A673 (cell line): ENCODE measurements at regions not wholly inside any gene's neighbourhood (a gene's known extent, or its start where the extent isn't known, plus 50 kb on each side); places are given as distances from the start of the nearest gene placed in this dataset.

Source experiments
- BruUV-seq: library from RNA; stranded (reverse); fragments of 400-500 nt; replicated peaks from 2 replicates; lab custom pipeline; 2021; lab: Mats Ljungman, UMichigan
- CTCF ChIA-PET: fragments of 300-600 bp; sonication (Branson Sonifier 250); formaldehyde crosslinking; loops from one replicate; lab custom pipeline; 2022; ENCODE audit warnings: antibody characterized with exemption; lab: Charles Lee
- POLR2A ChIA-PET: fragments of 300-600 bp; sonication (Branson Sonifier 250); formaldehyde crosslinking; loops from one replicate; lab custom pipeline; 2022; ENCODE audit warnings: antibody characterized with exemption; ENCODE audit not compliant: low non-redundant PET; lab: Charles Lee
- DNase-seq: peaks from one replicate; pipeline ENCODE4 v3.0.0-alpha.2; 2015; ENCODE audit warnings: low spot score
- H3K27ac ChIP-seq: fragments of 200-600 bp; sonication (generic); 2 replicates; pipeline ENCODE4 v1.5.1; 2016; ENCODE audit warnings: mixed run types, low read depth, mild to moderate bottlenecking, mixed read lengths, antibody characterized with exemption, low read length; ENCODE audit not compliant: poor library complexity, severe bottlenecking
- H3K27me3 ChIP-seq: fragments of 200-600 bp; sonication (generic); replicated peaks from 2 replicates; pipeline ENCODE4 v1.6.1; 2017; ENCODE audit warnings: mixed run types, low read depth, mild to moderate bottlenecking, mixed read lengths, antibody characterized with exemption, low read length; ENCODE audit not compliant: insufficient read depth, poor library complexity
- H3K36me3 ChIP-seq: fragments of 200-600 bp; sonication (generic); 2 replicates; pipeline ENCODE4 v1.6.1; 2016; ENCODE audit warnings: mixed run types, mild to moderate bottlenecking, mixed read lengths, antibody characterized with exemption, low read length; ENCODE audit not compliant: insufficient read depth, poor library complexity, severe bottlenecking
- H3K4me1 ChIP-seq: fragments of 200-600 bp; sonication (generic); 2 replicates; pipeline ENCODE4 v1.6.1; 2017; ENCODE audit warnings: mixed run types, mild to moderate bottlenecking, mixed read lengths, antibody characterized with exemption, low read length; ENCODE audit not compliant: insufficient read depth, poor library complexity, severe bottlenecking
- H3K4me3 ChIP-seq: fragments of 200-600 bp; sonication (generic); 2 replicates; pipeline ENCODE4 v1.5.1; 2016; ENCODE audit warnings: low read depth, mixed run types, mild to moderate bottlenecking, mixed read lengths, low read length; ENCODE audit not compliant: poor library complexity, severe bottlenecking
- H3K9me3 ChIP-seq: fragments of 200-600 bp; sonication (generic); 2 replicates; pipeline ENCODE4 v1.6.1; 2016; ENCODE audit warnings: mixed run types, low read depth, mild to moderate bottlenecking, mixed read lengths, antibody characterized with exemption, low read length; ENCODE audit not compliant: poor library complexity, severe bottlenecking
- EZH2 ChIP-seq: fragments of 200-600 bp; sonication (generic); IDR thresholded peaks from 2 replicates; pipeline ENCODE4 v1.6.1; 2017; ENCODE audit warnings: borderline replicate concordance, low read depth, mild to moderate bottlenecking, mixed read lengths, antibody characterized with exemption, low read length; ENCODE audit not compliant: poor library complexity, severe bottlenecking
- intact Hi-C: fragments of 100-400 bp; cut with micrococcal nuclease; formaldehyde crosslinking; loops from one replicate; pipeline ENCODE4 v1.10.0; 2022; ENCODE audit not compliant: unreplicated experiment
- TF ChIP-seq, protein P1 (sequence below): fragments of 300-800, 200-600 bp; sonication (generic); conservative IDR thresholded peaks from 2 replicates; pipeline ENCODE4 v1.5.1; 2017; ENCODE audit warnings: low read depth, mild to moderate bottlenecking, antibody characterized with exemption, low read length, moderate library complexity, mixed read lengths

DNA sequence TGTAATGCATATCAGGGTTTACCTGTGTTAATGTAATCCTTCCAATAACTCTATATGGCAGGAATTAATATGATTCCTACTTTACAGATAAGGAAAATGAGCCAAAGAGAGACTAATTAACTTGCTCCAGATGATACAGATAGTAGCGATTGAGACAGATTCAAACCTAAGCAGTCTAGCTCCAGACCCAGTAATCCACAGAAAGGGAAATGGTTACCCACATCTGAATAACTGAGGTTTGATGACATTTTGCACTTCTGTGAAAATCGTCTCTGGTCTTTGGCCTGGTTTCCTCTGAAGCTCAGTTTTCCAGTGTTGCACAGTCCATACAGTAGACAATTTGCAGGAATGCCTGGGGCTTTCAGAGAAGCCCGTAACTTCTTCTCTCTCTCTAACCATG, 177.1 kb upstream of the UMPS start:
- intact Hi-C loops: loop anchor here (5.0 to 10.0 kb wide), 2 partner anchors 86 to 898 kb away; no protein-coding TSS in a partner anchor
- Histone ChIP-seq H3K9me3 (no peaks in the 10 kb centered on the region), H3K4me3 (no peak overlapping the region), H3K27ac (no peak overlapping the region), H3K36me3 (no peaks in the 10 kb centered on the region), H3K27me3 (no peaks in the 10 kb centered on the region), H3K4me1 (peaks cover 14% of the 10 kb centered on the region)
- no TSS peak for BruUV-seq
- ChIA-PET POLR2A (no interaction called here), CTCF (no interaction called here)
- no peak for DNase-seq
- TF ChIP-seq, protein P1, sequence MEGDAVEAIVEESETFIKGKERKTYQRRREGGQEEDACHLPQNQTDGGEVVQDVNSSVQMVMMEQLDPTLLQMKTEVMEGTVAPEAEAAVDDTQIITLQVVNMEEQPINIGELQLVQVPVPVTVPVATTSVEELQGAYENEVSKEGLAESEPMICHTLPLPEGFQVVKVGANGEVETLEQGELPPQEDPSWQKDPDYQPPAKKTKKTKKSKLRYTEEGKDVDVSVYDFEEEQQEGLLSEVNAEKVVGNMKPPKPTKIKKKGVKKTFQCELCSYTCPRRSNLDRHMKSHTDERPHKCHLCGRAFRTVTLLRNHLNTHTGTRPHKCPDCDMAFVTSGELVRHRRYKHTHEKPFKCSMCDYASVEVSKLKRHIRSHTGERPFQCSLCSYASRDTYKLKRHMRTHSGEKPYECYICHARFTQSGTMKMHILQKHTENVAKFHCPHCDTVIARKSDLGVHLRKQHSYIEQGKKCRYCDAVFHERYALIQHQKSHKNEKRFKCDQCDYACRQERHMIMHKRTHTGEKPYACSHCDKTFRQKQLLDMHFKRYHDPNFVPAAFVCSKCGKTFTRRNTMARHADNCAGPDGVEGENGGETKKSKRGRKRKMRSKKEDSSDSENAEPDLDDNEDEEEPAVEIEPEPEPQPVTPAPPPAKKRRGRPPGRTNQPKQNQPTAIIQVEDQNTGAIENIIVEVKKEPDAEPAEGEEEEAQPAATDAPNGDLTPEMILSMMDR: no peak
- no peak for TF ChIP-seq EZH2

DNA sequence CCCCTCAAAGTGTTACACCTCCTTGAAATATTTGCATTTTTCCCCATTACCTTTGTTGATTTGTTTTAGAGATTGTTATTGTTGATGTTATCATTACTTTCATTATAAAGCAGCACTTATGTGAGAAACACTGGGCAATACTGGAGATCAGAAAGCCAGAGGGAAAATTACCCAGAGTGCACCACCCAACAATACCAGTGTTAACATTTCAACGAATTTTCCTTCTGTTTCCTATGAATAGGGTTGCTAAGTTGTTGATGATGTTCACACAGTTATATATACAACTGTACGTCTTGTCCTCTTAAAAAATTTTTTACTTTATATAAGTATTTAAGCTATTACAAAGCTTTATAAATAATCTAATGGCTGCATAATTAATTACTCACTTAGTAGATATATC, 173.6 kb upstream of the UMPS start:
- CTCF ChIA-PET: no interaction called here
- no TSS peak for BruUV-seq
- intact Hi-C loops: loop anchor here (10.0 kb wide), 1 partner anchor 902 kb away; no protein-coding TSS in a partner anchor

DNA sequence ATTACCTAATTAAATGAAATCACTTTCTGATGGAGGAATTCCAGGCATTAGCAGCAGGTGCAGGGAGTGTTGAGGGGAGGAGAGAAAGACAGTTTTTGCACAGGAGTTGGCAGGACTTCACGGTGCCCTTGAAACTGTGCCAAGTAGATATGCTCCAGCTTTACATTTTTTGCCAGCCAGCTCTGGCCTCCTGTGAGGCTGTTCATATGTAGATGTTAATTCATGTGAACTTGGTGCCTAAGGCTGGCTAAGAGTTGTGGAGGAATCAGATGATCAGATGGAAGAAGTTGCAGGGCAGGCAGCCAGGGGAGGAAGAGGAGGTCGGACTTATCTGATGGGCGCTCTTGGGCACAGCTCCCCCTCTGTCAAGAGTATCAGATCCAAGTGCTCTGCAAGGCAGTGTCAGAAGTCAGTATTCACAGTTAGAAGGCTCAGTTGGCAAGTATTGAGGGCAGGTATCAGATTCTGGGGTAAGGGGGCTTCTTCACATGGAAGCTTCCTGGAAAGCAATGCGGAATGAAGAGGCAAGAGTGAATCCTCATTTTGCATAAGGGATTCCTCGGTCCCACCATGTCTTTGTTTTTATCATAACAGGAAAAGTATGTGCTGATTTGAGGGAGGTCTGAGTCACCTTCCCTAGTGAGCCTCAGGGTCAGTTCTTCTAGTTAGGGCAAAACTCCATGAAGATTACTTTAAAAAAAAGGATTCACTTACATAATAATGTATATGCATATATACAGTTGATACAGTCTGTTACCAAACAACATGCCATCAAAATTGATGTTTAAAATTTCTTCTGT, 172.6 kb upstream of the UMPS start:
- Histone ChIP-seq H3K4me3 (no peak overlapping the region), H3K27ac (no peak overlapping the region), H3K27me3 (no peaks in the 10 kb centered on the region), H3K4me1 (peaks cover 31% of the 10 kb centered on the region), H3K9me3 (no peaks in the 10 kb centered on the region), H3K36me3 (no peaks in the 10 kb centered on the region)
- DNase-seq: peak; percentile 47
- POLR2A ChIA-PET: no interaction called here
- intact Hi-C loops: loop anchor here (10.0 kb wide), 1 partner anchor 903 kb away; no protein-coding TSS in a partner anchor
- CTCF ChIA-PET: no interaction called here
- TF ChIP-seq, protein P1: no peak
- no peak for TF ChIP-seq EZH2
- no TSS peak for BruUV-seq

More for the DNA sequence above, 173.6 kb upstream of the UMPS start:
- H3K4me3 ChIP-seq: no peak overlapping the region
- no peak for DNase-seq
- no peaks in the 10 kb centered on the region for H3K9me3 ChIP-seq
- H3K4me1 ChIP-seq: peaks cover 31% of the 10 kb centered on the region
- POLR2A ChIA-PET: no interaction called here
- TF ChIP-seq, protein P1: no peak
- TF ChIP-seq EZH2: no peak
- no peaks in the 10 kb centered on the region for H3K36me3 ChIP-seq
- H3K27ac ChIP-seq: no peak overlapping the region
- H3K27me3 ChIP-seq: no peaks in the 10 kb centered on the region
